ENCODE measurements at regions not wholly inside any gene's neighbourhood (a gene's known extent, or its start where the extent isn't known, plus 50 kb on each side); places are given as distances from the start of the nearest gene placed in this dataset.
A peak's percentile ranks its signal among the peaks of the same experiment; 100 is the strongest.

- no peak for DNase-seq
Measured at GRCh38 chr15:92565351-92566125, 90.0 kb downstream of the FAM174B start.

GRCh38 chr15:92561754-92562153, 93.8 kb downstream of the FAM174B start:
- no peak for DNase-seq

GRCh38 chr15:92553317-92553716, 102.3 kb downstream of the FAM174B start:
- DNase-seq, result no peak

GRCh38 chr15:92545996-92546395, 109.6 kb downstream of the FAM174B start:
- DNase-seq, result no peak

GRCh38 chr15:92541291-92542200, 114.0 kb downstream of the FAM174B start:
- DNase-seq, result no peak

- no peak for DNase-seq
Measured at GRCh38 chr15:92538115-92538514, 117.5 kb downstream of the FAM174B start.

- no peak for DNase-seq
Measured at GRCh38 chr15:92533298-92533697, 122.3 kb downstream of the FAM174B start.

- no peak for DNase-seq
Measured at GRCh38 chr15:92531406-92531805, 124.2 kb downstream of the FAM174B start.

GRCh38 chr15:92528736-92529135, 126.8 kb downstream of the FAM174B start:
- DNase-seq, result no peak

GRCh38 chr15:92527197-92527596, 128.4 kb downstream of the FAM174B start:
- no peak for DNase-seq

GRCh38 chr15:92525758-92526245, 129.8 kb downstream of the FAM174B start:
- no peak for DNase-seq

GRCh38 chr15:92524874-92525565, 130.6 kb downstream of the FAM174B start:
- DNase-seq, result no peak

GRCh38 chr15:92524161-92524560, 130.5 kb downstream of the ST8SIA2 start:
- DNase-seq, result no peak

- DNase-seq, result no peak
Measured at GRCh38 chr15:92523176-92523575, 129.5 kb downstream of the ST8SIA2 start.

GRCh38 chr15:92521624-92522008, 127.9 kb downstream of the ST8SIA2 start:
- DNase-seq, result peak; percentile 69 to 80

- DNase-seq, result no peak
Measured at GRCh38 chr15:92520914-92521623, 127.4 kb downstream of the ST8SIA2 start.

GRCh38 chr15:92519709-92520108, 126.0 kb downstream of the ST8SIA2 start:
- DNase-seq, result no peak

Measured in NCI-H187 (cell line).